Keratinocyte (primary cell): ENCODE measurements at regions not wholly inside any gene's neighbourhood (a gene's known extent, or its start where the extent isn't known, plus 50 kb on each side); places are given as distances from the start of the nearest gene placed in this dataset.

ENCODE experiments used
- DNase-seq: peaks from one replicate; pipeline ENCODE4 v3.0.0-alpha.2; 2011; ENCODE audit warnings: low read depth, missing footprints, low spot score
- FAIRE-seq: peaks from 2 replicates; lab custom pipeline; 2011; peaks lifted over from hg19 to GRCh38; lab: Jason Lieb, UNC
- H2AFZ ChIP-seq: 2 replicates; pipeline ENCODE4 v1.6.0; 2012; ENCODE audit warnings: low read length, control low read depth, inconsistent platforms; ENCODE audit not compliant: control insufficient read depth
- H3K27ac ChIP-seq: 2 replicates; pipeline ENCODE4 v1.5.1; 2011; ENCODE audit warnings: low read length; ENCODE audit not compliant: control insufficient read depth, insufficient read depth
- H3K27me3 ChIP-seq: 3 replicates; pipeline ENCODE4 v1.6.0; 2011; ENCODE audit warnings: low read length; ENCODE audit not compliant: control insufficient read depth, insufficient read depth; ENCODE audit errors: extremely low read depth
- H3K36me3 ChIP-seq, 2 experiments: 2 replicates in 1 of 2; 3 replicates in 1 of 2; pipeline ENCODE4 v1.5.1; 2011; ENCODE audit warnings: low read length in 2 of 2, mild to moderate bottlenecking in 1 of 2; ENCODE audit not compliant: control insufficient read depth in 2 of 2, insufficient read depth in 2 of 2; ENCODE audit errors: extremely low read depth in 1 of 2
- H3K4me1 ChIP-seq: 3 replicates; pipeline ENCODE4 v1.5.1; 2011; ENCODE audit warnings: low read length; ENCODE audit not compliant: control insufficient read depth, insufficient read depth; ENCODE audit errors: extremely low read depth
- H3K4me2 ChIP-seq: 3 replicates; pipeline ENCODE4 v1.6.0; 2011; ENCODE audit warnings: low read depth, low read length; ENCODE audit not compliant: control insufficient read depth, insufficient read depth; ENCODE audit errors: extremely low read depth
- H3K4me3 ChIP-seq, 3 experiments: fragments of 200-600 bp in 1 of 3; sonication (generic) in 1 of 3; 2 replicates in 2 of 3; 3 replicates in 1 of 3; pipeline ENCODE4 v1.5.1; 2011 to 2016; ENCODE audit warnings: low read length in 3 of 3, mild to moderate bottlenecking in 3 of 3, control low read depth in 2 of 3, inconsistent platforms in 1 of 3, low read depth in 1 of 3, mixed read lengths in 1 of 3, mixed run types in 1 of 3, moderate library complexity in 1 of 3; ENCODE audit not compliant: control insufficient read depth in 2 of 3, insufficient read depth in 2 of 3; ENCODE audit errors: extremely low read depth in 1 of 3
- H3K79me2 ChIP-seq: 2 replicates; pipeline ENCODE4 v1.6.0; 2012; ENCODE audit warnings: low read length; ENCODE audit not compliant: control insufficient read depth, insufficient read depth
- H3K9ac ChIP-seq: 3 replicates; pipeline ENCODE4 v1.6.0; 2011; ENCODE audit warnings: low read length; ENCODE audit not compliant: control insufficient read depth, insufficient read depth; ENCODE audit errors: extremely low read depth
- H3K9me1 ChIP-seq: 3 replicates; pipeline ENCODE4 v1.6.0; 2011; ENCODE audit warnings: low read length; ENCODE audit not compliant: control insufficient read depth, insufficient read depth; ENCODE audit errors: extremely low read depth
- H3K9me3 ChIP-seq: 2 replicates; pipeline ENCODE4 v1.5.1; 2012; ENCODE audit warnings: low read depth, low read length; ENCODE audit not compliant: control insufficient read depth
- H4K20me1 ChIP-seq: 3 replicates; pipeline ENCODE4 v1.6.0; 2011; ENCODE audit warnings: low read length; ENCODE audit not compliant: control insufficient read depth, insufficient read depth; ENCODE audit errors: extremely low read depth
- EZH2 ChIP-seq: IDR thresholded peaks from one replicate; pipeline ENCODE4 v1.6.1; 2012; ENCODE audit warnings: inconsistent platforms, mild to moderate bottlenecking, low read length, moderate library complexity
- dilution Hi-C: fragments of 300-500 bp; cut with MboI; formaldehyde crosslinking; loops from one replicate; pipeline ENCODE4 v1.7.0; 2020; ENCODE audit warnings: low sequenced_read_pairs; ENCODE audit not compliant: extremely low pct_ligation_motif_present
- TF ChIP-seq, protein P1 (sequence below), 3 experiments: IDR thresholded peaks in 1 of 3; conservative IDR thresholded peaks in 1 of 3; optimal IDR thresholded peaks in 1 of 3; 2 replicates in 2 of 3; 3 replicates in 1 of 3; pipeline versions ENCODE3 to v1.5.1; 2011; ENCODE audit warnings: low read length in 3 of 3, mild to moderate bottlenecking in 3 of 3, moderate library complexity in 2 of 3, control low read depth in 1 of 3, inconsistent platforms in 1 of 3; ENCODE audit not compliant: insufficient read depth in 2 of 3; ENCODE audit errors: extremely low read depth in 1 of 3

DNA sequence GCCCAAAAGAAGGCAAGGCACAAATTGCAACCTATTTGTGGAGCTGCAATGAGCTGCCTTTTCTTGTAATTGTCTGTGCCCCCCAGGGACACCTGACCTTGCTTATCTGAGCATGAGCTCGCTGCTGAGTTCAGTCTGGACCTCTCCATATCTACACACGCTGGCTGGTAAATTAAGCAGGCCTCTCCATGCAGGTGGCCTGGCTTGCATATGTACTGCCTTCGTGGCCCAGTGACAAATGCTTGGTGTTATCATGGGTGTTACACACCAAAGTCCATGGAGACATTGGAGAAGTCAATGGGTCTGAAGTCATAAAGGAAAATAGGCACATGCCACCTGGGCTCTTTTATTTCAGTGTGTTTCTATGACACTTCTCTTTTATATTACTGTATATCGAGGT, 121.2 kb downstream of the IRS1 start:
- H3K4me3 ChIP-seq: no peak overlapping the region
- H4K20me1 ChIP-seq: no peaks in the 10 kb centered on the region
- FAIRE-seq (no peak), DNase-seq (no peak)
- no peaks in the 10 kb centered on the region for H3K36me3 ChIP-seq
- H3K9me3 ChIP-seq: no peaks in the 10 kb centered on the region
- H3K27me3 ChIP-seq: no peaks in the 10 kb centered on the region
- H2AFZ ChIP-seq: no peak overlapping the region
- no peak for TF ChIP-seq EZH2
- TF ChIP-seq, protein P1, sequence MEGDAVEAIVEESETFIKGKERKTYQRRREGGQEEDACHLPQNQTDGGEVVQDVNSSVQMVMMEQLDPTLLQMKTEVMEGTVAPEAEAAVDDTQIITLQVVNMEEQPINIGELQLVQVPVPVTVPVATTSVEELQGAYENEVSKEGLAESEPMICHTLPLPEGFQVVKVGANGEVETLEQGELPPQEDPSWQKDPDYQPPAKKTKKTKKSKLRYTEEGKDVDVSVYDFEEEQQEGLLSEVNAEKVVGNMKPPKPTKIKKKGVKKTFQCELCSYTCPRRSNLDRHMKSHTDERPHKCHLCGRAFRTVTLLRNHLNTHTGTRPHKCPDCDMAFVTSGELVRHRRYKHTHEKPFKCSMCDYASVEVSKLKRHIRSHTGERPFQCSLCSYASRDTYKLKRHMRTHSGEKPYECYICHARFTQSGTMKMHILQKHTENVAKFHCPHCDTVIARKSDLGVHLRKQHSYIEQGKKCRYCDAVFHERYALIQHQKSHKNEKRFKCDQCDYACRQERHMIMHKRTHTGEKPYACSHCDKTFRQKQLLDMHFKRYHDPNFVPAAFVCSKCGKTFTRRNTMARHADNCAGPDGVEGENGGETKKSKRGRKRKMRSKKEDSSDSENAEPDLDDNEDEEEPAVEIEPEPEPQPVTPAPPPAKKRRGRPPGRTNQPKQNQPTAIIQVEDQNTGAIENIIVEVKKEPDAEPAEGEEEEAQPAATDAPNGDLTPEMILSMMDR (optimal IDR thresholded peaks at IDR 0.05 in 1 of 3, IDR thresholded peaks at IDR 0.05 in 1 of 3, conservative IDR thresholded peaks at IDR 0.05 in 1 of 3; ENCODE audit: extremely low read depth in 1 of 3, insufficient read depth in 2 of 3, low read length in 3 of 3): no peak
- no peaks in the 10 kb centered on the region for H3K79me2 ChIP-seq
- H3K9ac ChIP-seq: no peak overlapping the region
- no peak overlapping the region for H3K27ac ChIP-seq
- peaks cover 17% of the 10 kb centered on the region for H3K4me1 ChIP-seq
- H3K9me1 ChIP-seq: no peaks in the 10 kb centered on the region
- no peak overlapping the region for H3K4me2 ChIP-seq
- dilution Hi-C loops: no loop called here

DNA sequence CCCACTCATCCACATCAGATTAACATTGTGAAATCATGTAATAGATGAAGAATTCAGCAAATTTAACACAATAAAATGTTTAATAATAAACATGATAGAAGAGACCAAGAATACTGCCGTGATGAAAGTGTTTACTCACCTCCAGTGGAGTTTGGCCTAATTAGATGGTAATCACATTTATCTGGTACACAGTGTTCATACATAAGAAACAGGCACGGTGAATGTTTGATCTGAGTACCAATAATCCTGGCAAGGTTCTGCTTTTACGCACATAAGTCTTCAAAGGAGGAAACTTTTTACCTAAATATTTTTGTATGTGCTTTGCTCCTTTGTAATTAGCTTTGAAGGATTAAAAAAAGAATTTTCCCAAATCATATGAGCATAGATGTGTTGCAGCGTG, 122.5 kb downstream of the IRS1 start:
- Histone ChIP-seq H3K9me3 (no peaks in the 10 kb centered on the region), H3K4me2 (no peak overlapping the region), H3K27me3 (no peaks in the 10 kb centered on the region), H3K79me2 (no peaks in the 10 kb centered on the region), H4K20me1 (no peaks in the 10 kb centered on the region), H3K4me3 (no peak overlapping the region), H3K9ac (no peak overlapping the region), H2AFZ (no peak overlapping the region), H3K4me1 (peaks cover 17% of the 10 kb centered on the region), H3K36me3 (no peaks in the 10 kb centered on the region), H3K9me1 (no peaks in the 10 kb centered on the region), H3K27ac (no peak overlapping the region)
- TF ChIP-seq, protein P1 (optimal IDR thresholded peaks at IDR 0.05 in 1 of 3, IDR thresholded peaks at IDR 0.05 in 1 of 3, conservative IDR thresholded peaks at IDR 0.05 in 1 of 3; ENCODE audit: extremely low read depth in 1 of 3, insufficient read depth in 2 of 3, low read length in 3 of 3): no peak
- dilution Hi-C loops: no loop called here
- no peak for FAIRE-seq
- DNase-seq: no peak
